Stimulated activated CD4-positive, alpha-beta T cell treated with anti-CD3 and anti-CD28 coated beads, Interleukin-2, amount 100 ng/mL, for 4 hours (primary cell): ENCODE measurements at regions not wholly inside any gene's neighbourhood (a gene's known extent, or its start where the extent isn't known, plus 50 kb on each side); places are given as distances from the start of the nearest gene placed in this dataset.
"Not testable (repeated sequence)": the region's sequence is repeated elsewhere in the genome, so short reads cannot be mapped to it uniquely, and the experiment has no call there.

Experiments
- DNase-seq: peaks from one replicate; pipeline ENCODE4 v3.0.0-alpha.2; 2020; ENCODE audit warnings: low read depth

- DNase-seq = no peak
Measured at GRCh38 chr1:168490306-168490705, 53.5 kb downstream of the XCL2 start.

GRCh38 chr1:168488138-168488537 lies 55.7 kb downstream of the XCL2 start:
- DNase-seq = no peak

DNA sequence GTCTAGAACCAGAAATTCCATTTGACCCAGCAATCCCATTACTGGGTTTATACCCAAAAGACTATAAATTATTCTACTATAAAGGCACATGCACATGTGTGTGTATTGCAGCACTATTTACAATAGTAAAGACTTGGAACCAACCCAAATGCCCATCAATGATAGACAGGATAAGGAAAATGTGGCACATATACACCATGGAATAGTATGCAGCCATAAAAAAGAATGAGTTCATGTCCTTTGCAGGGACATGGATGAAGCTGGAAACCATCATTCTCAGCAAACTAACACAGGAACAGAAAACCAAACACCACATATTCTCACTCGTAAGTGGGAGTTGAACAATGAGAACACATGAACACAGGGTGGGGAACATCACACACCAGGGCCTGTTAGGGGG lies 57.0 kb downstream of the XCL2 start:
- not testable (repeated sequence) for DNase-seq

- DNase-seq = no peak
Measured at GRCh38 chr1:168485048-168485447, 58.7 kb downstream of the XCL2 start.

DNA sequence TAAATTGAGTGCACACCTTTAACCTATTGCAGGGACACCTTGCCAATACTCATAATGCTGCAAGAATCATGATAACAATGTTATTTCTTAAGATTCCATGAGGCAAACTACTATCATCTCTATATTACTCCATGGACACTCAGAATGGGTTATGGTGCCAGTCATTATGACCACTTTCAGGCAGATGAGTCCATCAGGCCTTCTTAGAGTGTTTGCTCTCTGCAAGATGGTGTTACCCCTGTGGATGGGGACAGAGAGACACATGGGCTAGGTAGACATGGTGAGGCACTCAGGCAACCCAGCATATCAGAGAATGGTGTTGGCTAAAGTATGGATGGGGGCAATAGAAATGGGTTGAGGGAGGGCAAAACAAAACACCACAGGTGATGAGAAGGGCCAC lies 59.7 kb downstream of the XCL2 start:
- DNase-seq = no peak

GRCh38 chr1:168483539-168483938 lies 60.3 kb downstream of the XCL2 start:
- DNase-seq = no peak

- no peak for DNase-seq
Measured at GRCh38 chr1:168482106-168482505, 61.7 kb downstream of the XCL2 start.

DNA sequence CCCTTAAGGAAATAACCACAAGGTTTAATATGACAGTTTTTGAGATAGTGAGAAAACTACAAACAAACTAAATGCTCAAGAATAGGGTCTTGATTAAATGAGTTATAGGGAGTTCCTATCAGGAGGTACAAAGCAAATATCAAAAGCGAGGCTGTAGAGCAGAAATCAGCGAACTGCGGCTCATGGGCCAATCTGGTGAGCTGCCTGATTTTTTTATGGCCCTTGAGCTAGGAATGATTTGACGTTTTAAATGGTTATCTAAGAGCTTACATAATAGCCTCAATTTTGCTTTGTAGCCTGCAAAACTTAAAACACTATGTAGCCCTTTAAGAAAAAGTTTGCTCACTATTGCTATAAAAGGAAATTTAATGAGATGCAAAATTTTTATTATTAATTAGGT lies 62.2 kb downstream of the XCL2 start:
- DNase-seq = no peak

DNA sequence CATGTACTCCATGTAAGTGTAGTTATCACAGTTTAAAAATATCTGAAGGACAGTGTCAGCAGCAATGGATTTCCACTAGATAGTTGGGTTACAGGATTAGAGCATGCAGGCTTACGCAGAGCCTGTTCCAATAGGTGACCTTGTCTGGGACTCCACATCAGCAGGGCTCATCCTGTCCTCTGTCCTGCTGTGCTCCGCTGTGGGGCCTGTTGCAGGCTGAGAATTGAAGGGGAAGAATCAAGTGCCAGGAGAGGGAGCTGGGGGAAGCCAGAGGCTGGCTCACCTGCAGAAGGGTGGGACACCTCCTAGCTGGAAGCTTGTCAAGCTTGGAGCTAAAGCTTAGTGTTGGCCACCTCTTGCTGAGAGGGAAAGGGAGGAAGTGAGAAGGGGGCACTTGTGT lies 62.8 kb downstream of the XCL2 start:
- no peak for DNase-seq

DNA sequence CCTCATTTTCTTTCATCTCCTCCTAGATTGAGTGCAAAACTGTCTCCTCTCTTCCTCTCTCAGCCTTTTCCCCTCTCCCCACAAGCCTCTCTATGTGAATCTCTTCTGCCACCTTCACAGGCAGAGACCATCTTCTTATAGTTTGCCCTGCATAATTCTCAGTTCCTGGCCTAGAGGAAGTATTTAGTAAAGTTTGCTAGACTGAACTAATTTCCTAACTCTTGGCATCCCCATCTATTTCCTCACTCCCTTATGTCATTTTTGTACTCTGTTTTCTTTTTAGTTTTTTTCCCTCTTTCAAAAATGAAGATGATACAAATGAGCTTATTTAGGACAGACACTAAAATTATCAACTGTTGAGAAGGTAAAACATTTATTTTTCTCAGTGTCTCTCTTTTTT lies 66.0 kb downstream of the XCL2 start:
- DNase-seq = no peak

DNA sequence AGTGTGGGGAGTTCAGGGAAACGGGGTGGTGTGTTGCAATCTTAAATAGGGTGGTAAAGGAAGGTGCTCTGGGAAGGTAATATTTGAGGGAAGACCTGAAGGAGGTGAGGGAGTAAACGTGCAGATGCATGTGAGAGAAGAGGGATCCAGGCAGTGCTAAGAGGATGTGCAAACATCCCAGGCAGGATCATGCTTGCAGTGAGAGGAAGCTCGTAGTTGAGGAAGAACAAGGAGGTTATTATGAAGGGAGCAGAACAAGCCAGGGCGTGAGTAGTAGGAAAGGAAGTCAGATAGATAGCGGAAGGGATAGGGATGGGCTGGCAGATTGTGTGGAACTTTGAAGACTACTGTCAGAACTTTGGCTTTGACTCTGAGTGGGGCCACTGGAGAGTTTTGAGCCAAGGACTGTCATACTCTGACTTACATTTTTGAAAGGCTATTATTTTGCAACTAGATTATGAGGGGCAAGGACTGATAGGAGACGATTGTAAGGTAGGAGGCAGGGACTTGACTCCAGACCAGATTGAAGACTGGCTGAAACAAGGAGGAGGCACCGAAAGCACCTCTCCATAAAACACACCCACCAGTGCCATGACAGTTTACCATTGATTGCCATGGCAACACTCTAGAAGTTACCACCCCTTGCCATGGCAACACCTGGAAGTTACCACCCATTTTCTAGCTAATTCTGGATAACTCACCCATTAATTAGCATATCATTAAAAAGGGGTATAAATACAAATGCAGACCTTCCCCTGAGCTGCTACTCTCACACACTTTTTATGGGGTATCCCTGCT lies 67.0 kb downstream of the XCL2 start:
- DNase-seq = no peak

DNA sequence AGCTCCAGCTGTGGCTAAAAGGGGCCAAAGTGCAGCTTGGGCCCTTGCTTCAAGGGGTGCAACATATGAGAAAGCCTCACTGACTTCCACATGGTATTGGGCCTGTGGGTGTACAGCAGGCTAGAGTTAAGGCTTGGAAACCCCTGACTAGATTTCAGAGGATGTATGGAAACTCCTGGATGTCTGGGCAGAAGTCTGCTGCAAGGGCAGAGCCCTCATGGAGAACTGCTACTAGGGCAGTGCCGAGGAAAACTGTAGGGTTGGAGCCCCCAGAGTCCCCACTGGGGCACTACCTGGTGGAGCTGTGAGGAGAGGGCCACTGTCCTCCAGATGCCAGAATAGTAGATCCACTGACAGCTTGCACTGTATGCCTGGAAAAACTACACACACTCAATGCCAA lies 69.5 kb downstream of the XCL2 start:
- DNase-seq = no peak

- DNase-seq = no peak
Measured at GRCh38 chr1:168473126-168473525, 70.7 kb downstream of the XCL2 start.

GRCh38 chr1:168472223-168472622 lies 71.6 kb downstream of the XCL2 start:
- DNase-seq = no peak

DNA sequence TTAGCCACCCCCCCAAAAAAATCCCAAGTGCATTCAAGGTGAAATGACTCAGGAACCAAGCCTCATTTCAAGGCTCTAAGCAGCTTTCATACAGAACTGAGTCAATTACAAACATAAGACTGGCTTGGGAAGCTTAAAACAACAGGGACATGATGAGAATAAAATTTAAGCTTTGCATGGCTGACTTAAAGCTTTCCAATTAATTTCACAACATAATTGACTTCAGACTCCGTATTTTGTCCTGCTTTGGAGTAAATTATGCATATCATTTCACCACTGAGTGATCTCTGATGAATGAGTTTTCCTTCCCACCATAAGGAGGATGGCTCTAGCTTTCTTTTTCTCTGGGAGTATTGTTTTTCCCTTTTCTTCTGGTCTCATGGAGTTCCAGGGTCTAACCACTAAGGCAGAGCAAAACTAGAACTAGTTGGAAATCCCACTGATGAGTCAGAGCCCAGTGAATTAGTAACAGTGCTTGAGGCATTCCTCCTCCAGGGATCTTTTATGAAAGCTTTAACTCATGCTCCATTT lies 72.8 kb downstream of the XCL2 start:
- DNase-seq = no peak

- DNase-seq = peak; percentile 9
Measured at GRCh38 chr1:168469690-168470089, 74.1 kb downstream of the XCL2 start.

- DNase-seq = no peak
Measured at GRCh38 chr1:168468822-168469221, 75.0 kb downstream of the XCL2 start.

- no peak for DNase-seq
Measured at GRCh38 chr1:168468042-168468809, 75.6 kb downstream of the XCL2 start.

DNA sequence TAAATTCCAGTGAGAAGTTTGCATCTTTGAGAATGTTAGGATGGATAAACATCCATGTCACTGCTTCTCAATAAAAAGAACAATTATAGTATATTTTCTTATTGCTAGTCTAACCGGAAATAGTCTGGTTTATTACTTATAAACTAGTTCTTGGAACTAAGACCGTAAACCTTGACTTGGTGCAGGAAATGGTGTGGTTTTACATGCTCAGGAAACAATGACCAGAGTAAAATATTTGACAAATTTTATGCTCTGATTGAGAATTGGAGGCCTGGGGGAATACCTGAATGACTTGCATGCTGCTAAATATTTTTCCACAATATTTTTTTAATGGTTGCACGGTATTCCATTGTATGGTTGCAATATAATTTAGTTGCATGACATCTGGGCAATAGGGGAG lies 76.3 kb downstream of the XCL2 start:
- DNase-seq = no peak

GRCh38 chr1:168466714-168467131 lies 77.1 kb downstream of the XCL2 start:
- no peak for DNase-seq

GRCh38 chr1:168466092-168466713 lies 77.6 kb downstream of the XCL2 start:
- DNase-seq = peak; percentile 56

DNA sequence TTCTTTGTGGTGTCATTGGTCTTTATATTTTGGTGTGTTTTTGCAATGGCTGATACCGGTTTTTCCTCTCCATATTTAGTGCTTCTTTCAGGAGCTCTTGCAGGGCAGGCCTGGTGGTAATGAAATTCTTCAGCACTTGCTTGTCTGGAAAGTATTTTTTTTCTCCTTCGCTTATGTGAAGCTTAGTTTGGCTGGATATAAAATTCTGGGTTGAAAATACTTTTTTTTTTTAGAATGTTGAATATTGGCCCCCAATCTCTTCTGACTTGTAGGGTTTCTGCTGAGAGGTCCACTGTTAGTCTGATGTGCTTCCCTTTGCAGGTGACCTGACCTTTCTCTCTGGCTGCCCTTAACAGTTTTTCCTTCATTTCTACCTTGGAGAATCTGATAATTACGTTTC lies 82.7 kb downstream of the XCL2 start:
- not testable (repeated sequence) for DNase-seq

GRCh38 chr1:168457296-168457695 lies 86.5 kb downstream of the XCL2 start:
- DNase-seq = not testable (repeated sequence)
